Heart left ventricle (tissue), 13 donors: ENCODE measurements at regions not wholly inside any gene's neighbourhood (a gene's known extent, or its start where the extent isn't known, plus 50 kb on each side); places are given as distances from the start of the nearest gene placed in this dataset.

Source experiments
- CTCF ChIP-seq, 12 donors: fragments of 200-600 bp; sonication (generic) in 4 of 12; IDR thresholded peaks; one replicate each; pipeline versions ENCODE4 v1.5.0 to v1.8.0; 2018 to 2022; ENCODE audit warnings: antibody characterized with exemption in 12 of 12, mild to moderate bottlenecking in 5 of 12
- POLR2A ChIP-seq, 2 donors: fragments of 450-650 bp; IDR thresholded peaks; one replicate each; pipeline ENCODE4 v1.6.1; 2017; ENCODE audit warnings: antibody characterized with exemption in 2 of 2, mild to moderate bottlenecking in 2 of 2, moderate library complexity in 2 of 2
- donor health status: ischemic (EF 13 %, LVEDD 7.1; RV severe dilation, severe dysfunction).
- donor health status: DM: no; HTN: yes; CAD: no.
- donor health status: DM: no; HTN: no; CAD: no.
- donor health status: ischemic (EF 25% LVEDD 6.9; RV normal size, moderate dysfunction).
- donor health status: ischemic (EF 25% LVEDD 5.7; RV mildly dilated, moderate dysfunction).
- donor health status: ischemic (EF 35%, LVEDD 5.7; RV mildly dilated, moderate dysfunction).
- donor health status: nonischemic (EF 11% LVEDD 7.7; RV severe dilation, severe dysfunction).
- donor health status: DM: yes; HTN: yes; CAD: no.
- donor health status: PGD.
- donor health status: ischemic (EF 29% LVEDD 5.4; RV normal size, mild dysfunction).
- donor health status: nonischemic (EF 23%, LVEDD 6.1; RV moderate dilation, normal function).

GRCh38 chr7:27375958-27376357 is 133.4 kb downstream of the EVX1 start:
- no peak for TF ChIP-seq CTCF (IDR thresholded peaks at IDR 0.05)
- TF ChIP-seq POLR2A (IDR thresholded peaks at IDR 0.05) = no peak
